Transverse colon (tissue), 3 donors: ENCODE measurements at regions not wholly inside any gene's neighbourhood (a gene's known extent, or its start where the extent isn't known, plus 50 kb on each side); places are given as distances from the start of the nearest gene placed in this dataset.

Experiments
- POLR2A ChIP-seq: fragments of 450-650 bp; IDR thresholded peaks from one replicate; pipeline ENCODE4 v1.6.1; 2016; ENCODE audit warnings: antibody characterized with exemption, mild to moderate bottlenecking, moderate library complexity
- TF ChIP-seq, protein P1 (sequence below), 5 experiments: fragments of 200-600 bp in 3 of 5; fragments of 450-650 bp in 2 of 5; sonication (generic) in 3 of 5; IDR thresholded peaks; 1 replicate in 2 of 5; 2 replicates in 3 of 5; pipeline ENCODE4 v1.5.1; 2016 to 2017; ENCODE audit warnings: antibody characterized with exemption in 5 of 5, inconsistent platforms in 3 of 5, mild to moderate bottlenecking in 2 of 5, moderate library complexity in 1 of 5

DNA sequence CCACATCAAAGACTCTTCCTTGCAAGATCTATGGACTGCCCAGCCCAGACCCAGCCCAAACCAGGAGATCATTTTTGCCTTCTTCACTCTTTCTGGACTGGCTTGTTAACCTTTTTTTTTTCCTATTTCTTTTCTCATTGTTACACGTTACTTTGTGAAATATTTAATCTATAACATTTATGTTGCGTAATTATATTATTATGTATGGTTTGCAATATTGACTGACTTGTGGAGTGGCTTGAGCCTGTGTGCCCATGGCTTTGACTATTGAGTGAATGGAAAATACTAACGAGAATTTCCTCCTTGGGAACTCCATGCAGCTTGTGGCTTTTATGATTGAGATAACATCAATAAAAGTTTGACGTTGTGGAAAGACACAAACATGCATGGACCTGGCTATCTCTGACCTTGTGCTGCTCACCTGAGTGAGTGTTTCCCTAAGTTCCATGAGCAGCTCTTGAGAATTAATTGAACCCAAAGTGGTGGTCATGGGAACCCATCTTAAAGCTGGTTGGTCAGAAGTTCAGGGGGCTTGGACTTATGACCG lies 1641.3 kb upstream of the LRRTM3 start:
- TF ChIP-seq, protein P1, sequence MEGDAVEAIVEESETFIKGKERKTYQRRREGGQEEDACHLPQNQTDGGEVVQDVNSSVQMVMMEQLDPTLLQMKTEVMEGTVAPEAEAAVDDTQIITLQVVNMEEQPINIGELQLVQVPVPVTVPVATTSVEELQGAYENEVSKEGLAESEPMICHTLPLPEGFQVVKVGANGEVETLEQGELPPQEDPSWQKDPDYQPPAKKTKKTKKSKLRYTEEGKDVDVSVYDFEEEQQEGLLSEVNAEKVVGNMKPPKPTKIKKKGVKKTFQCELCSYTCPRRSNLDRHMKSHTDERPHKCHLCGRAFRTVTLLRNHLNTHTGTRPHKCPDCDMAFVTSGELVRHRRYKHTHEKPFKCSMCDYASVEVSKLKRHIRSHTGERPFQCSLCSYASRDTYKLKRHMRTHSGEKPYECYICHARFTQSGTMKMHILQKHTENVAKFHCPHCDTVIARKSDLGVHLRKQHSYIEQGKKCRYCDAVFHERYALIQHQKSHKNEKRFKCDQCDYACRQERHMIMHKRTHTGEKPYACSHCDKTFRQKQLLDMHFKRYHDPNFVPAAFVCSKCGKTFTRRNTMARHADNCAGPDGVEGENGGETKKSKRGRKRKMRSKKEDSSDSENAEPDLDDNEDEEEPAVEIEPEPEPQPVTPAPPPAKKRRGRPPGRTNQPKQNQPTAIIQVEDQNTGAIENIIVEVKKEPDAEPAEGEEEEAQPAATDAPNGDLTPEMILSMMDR (IDR thresholded peaks at IDR 0.05) = no peak
- no peak for TF ChIP-seq POLR2A
